KMS-11 (cell line): ENCODE measurements at regions not wholly inside any gene's neighbourhood (a gene's known extent, or its start where the extent isn't known, plus 50 kb on each side); places are given as distances from the start of the nearest gene placed in this dataset.

ENCODE experiments used
- H2AFZ ChIP-seq: fragments of 200-600 bp; sonication (generic); 2 replicates; pipeline ENCODE4 v1.6.1; 2016; ENCODE audit warnings: antibody characterized with exemption, mixed run types, low read depth
- H3K27ac ChIP-seq: fragments of 200-600 bp; sonication (generic); 2 replicates; pipeline ENCODE4 v1.6.1; 2016; ENCODE audit warnings: mild to moderate bottlenecking, mixed run types
- H3K27me3 ChIP-seq: fragments of 200-600 bp; sonication (generic); 2 replicates; pipeline ENCODE4 v1.6.1; 2017; ENCODE audit warnings: mild to moderate bottlenecking, low read depth, mixed run types, moderate library complexity; ENCODE audit not compliant: insufficient read depth
- H3K36me3 ChIP-seq: fragments of 200-600 bp; sonication (generic); 2 replicates; pipeline ENCODE4 v1.6.1; 2017; ENCODE audit warnings: mild to moderate bottlenecking, mixed run types; ENCODE audit not compliant: insufficient read depth
- H3K4me1 ChIP-seq: fragments of 200-600 bp; sonication (generic); 2 replicates; pipeline ENCODE4 v1.6.1; 2016; ENCODE audit warnings: mild to moderate bottlenecking, low read depth, mixed run types; ENCODE audit not compliant: poor library complexity, severe bottlenecking
- H3K4me2 ChIP-seq: fragments of 200-600 bp; sonication (generic); 2 replicates; pipeline ENCODE4 v1.7.0; 2016; ENCODE audit warnings: mild to moderate bottlenecking, mixed run types
- H3K4me3 ChIP-seq: fragments of 200-600 bp; sonication (generic); IDR thresholded peaks from 2 replicates; pipeline ENCODE4 v1.6.1; 2017; ENCODE audit warnings: low read depth, low read length, mixed read lengths; ENCODE audit not compliant: insufficient read depth
- H3K79me2 ChIP-seq: fragments of 200-600 bp; sonication (generic); 2 replicates; pipeline ENCODE4 v1.6.1; 2016; ENCODE audit warnings: low read depth, mixed run types; ENCODE audit not compliant: insufficient read depth
- H3K9ac ChIP-seq: fragments of 200-600 bp; sonication (generic); 2 replicates; pipeline ENCODE4 v1.6.1; 2016; ENCODE audit warnings: mild to moderate bottlenecking, mixed run types
- H4K20me1 ChIP-seq: fragments of 200-600 bp; sonication (generic); 2 replicates; pipeline ENCODE4 v1.6.1; 2016; ENCODE audit warnings: mild to moderate bottlenecking, mixed run types; ENCODE audit not compliant: insufficient read depth
- TF ChIP-seq, protein P1 (sequence below): fragments of 200-600 bp; sonication (generic); conservative IDR thresholded peaks from 2 replicates; pipeline ENCODE4 v1.6.1; 2017; ENCODE audit warnings: low read depth, mild to moderate bottlenecking, antibody characterized with exemption, low read length, moderate library complexity, mixed read lengths

DNA sequence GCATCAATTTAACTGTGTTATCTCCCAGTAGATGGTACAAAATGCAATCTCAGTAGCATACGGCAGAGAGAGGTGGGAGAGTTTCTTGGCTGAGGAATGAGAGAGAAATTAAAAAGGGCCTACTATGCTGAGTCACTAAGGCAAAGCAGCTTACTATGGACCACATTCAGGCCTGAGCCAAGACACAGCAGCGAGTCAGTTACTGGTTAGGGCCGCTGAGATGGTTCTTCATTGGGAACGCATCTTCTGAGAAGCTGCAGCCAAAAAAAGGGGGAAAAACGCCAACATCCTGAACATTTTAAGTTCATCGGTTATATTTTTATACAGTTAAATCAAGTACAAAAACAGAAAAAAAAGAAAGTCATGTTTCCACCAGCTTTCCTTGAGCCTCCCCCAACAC is 61.1 kb upstream of the BDNF start:
- Histone ChIP-seq H3K79me2 (no peaks in the 10 kb centered on the region), H2AFZ (no peak overlapping the region), H3K27me3 (no peaks in the 10 kb centered on the region), H3K4me3 (no peak overlapping the region), H3K9ac (no peak overlapping the region), H3K36me3 (no peaks in the 10 kb centered on the region), H4K20me1 (no peaks in the 10 kb centered on the region), H3K4me1 (no peaks in the 10 kb centered on the region), H3K4me2 (no peak overlapping the region), H3K27ac (no peak overlapping the region)
- TF ChIP-seq, protein P1, sequence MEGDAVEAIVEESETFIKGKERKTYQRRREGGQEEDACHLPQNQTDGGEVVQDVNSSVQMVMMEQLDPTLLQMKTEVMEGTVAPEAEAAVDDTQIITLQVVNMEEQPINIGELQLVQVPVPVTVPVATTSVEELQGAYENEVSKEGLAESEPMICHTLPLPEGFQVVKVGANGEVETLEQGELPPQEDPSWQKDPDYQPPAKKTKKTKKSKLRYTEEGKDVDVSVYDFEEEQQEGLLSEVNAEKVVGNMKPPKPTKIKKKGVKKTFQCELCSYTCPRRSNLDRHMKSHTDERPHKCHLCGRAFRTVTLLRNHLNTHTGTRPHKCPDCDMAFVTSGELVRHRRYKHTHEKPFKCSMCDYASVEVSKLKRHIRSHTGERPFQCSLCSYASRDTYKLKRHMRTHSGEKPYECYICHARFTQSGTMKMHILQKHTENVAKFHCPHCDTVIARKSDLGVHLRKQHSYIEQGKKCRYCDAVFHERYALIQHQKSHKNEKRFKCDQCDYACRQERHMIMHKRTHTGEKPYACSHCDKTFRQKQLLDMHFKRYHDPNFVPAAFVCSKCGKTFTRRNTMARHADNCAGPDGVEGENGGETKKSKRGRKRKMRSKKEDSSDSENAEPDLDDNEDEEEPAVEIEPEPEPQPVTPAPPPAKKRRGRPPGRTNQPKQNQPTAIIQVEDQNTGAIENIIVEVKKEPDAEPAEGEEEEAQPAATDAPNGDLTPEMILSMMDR, result no peak

DNA sequence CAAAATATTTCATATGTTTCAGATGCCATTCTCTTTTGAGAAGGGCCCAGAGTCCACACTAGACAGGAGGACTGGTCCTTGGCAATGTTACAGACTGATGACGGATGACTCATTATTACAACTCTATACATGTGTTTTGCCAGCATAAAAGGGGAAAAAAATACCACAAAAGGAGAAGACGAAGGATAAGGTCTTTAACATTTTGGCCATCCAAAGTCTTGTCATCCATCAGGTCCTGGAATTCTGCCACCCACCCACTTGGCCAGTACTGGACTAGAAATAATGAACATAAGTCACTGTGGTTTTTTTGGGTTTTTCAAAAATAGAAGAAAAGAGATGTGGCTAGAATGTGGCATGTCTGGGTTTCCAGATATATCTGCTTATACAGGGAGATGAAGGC is 57.7 kb upstream of the BDNF start:
- no peak overlapping the region for H2AFZ ChIP-seq
- no peak overlapping the region for H3K27ac ChIP-seq
- H4K20me1 ChIP-seq, result no peaks in the 10 kb centered on the region
- no peaks in the 10 kb centered on the region for H3K79me2 ChIP-seq
- H3K4me1 ChIP-seq, result no peaks in the 10 kb centered on the region
- H3K9ac ChIP-seq, result no peak overlapping the region
- TF ChIP-seq, protein P1, result no peak
- H3K27me3 ChIP-seq, result no peaks in the 10 kb centered on the region
- H3K4me3 ChIP-seq, result no peak overlapping the region
- no peak overlapping the region for H3K4me2 ChIP-seq
- H3K36me3 ChIP-seq, result no peaks in the 10 kb centered on the region

DNA sequence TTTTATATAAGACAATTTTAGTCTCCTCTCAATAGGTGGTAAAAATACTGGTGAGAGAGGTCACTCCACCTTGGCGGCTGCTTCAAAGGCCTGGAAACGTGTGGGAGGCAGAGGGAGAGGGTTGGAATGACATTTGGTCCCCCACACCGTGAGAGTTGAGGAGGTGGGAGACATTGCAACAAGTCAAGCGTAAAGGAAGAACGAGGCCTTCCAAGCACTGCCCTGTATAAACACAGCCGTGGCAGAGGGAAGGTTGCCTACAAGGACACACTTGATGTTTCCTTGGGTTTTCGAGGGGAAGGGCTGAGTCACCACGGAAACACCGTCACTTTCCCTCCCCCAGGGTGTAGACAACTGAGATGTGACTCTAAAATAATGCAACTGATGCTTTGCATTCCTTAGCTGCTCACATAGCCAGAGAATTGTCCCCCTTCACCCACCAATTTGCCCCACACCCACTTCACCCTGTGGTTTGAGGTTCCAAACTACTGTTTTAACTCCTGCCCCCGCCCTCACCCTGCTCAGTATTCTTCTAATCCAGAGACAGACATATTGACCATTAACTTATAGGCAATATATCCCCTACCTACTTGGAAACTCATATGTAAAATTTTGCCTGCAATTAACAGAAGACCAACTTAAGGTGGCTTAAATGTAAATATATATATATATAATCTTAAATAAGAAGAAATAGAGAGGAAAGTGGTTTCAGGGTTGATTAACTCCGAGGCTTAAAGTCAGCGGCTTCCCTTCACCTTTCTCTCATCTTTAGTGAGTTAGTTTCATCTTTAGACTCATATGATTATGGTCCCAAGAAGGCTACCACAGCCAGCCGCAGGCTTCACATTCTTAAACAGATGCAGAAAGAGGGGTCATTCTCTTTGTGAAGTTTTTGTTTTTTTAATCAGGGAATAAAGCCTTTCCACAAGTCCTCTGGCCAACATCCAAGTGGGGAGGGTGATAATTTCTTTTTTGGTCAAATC is 54.1 kb upstream of the BDNF start:
- no peaks in the 10 kb centered on the region for H3K36me3 ChIP-seq
- H3K27ac ChIP-seq, result no peak overlapping the region
- H3K9ac ChIP-seq, result no peak overlapping the region
- no peaks in the 10 kb centered on the region for H3K27me3 ChIP-seq
- H4K20me1 ChIP-seq, result no peaks in the 10 kb centered on the region
- H3K4me3 ChIP-seq, result no peak overlapping the region
- H3K4me2 ChIP-seq, result no peak overlapping the region
- no peak overlapping the region for H2AFZ ChIP-seq
- H3K79me2 ChIP-seq, result no peaks in the 10 kb centered on the region
- TF ChIP-seq, protein P1, result no peak
- H3K4me1 ChIP-seq, result no peaks in the 10 kb centered on the region
